PC-9 (cell line): ENCODE measurements at regions not wholly inside any gene's neighbourhood (a gene's known extent, or its start where the extent isn't known, plus 50 kb on each side); places are given as distances from the start of the nearest gene placed in this dataset.

Experiments
- BruUV-seq: library from RNA; stranded (reverse); fragments of 400-500 nt; replicated peaks from 2 replicates; lab custom pipeline; 2021; lab: Mats Ljungman, UMichigan
- CTCF ChIA-PET: fragments of 300-600 bp; sonication (Branson Sonifier 250); formaldehyde crosslinking; loops from one replicate; lab custom pipeline; 2022; ENCODE audit warnings: antibody characterized with exemption; lab: Charles Lee
- POLR2A ChIA-PET: fragments of 300-600 bp; sonication (Branson Sonifier 250); formaldehyde crosslinking; loops from one replicate; lab custom pipeline; 2022; ENCODE audit warnings: antibody characterized with exemption; ENCODE audit not compliant: unreplicated experiment; lab: Charles Lee
- DNase-seq, 2 experiments: peaks; one replicate each; pipeline versions ENCODE4 v3.0.0 to v3.0.0-alpha.2; 2015 to 2022; ENCODE audit warnings: mixed read lengths in 1 of 2
- H2AFZ ChIP-seq: fragments of 200-600 bp; sonication (generic); 2 replicates; pipeline ENCODE4 v1.8.1; 2017; ENCODE audit warnings: antibody characterized with exemption
- H3F3A ChIP-seq: fragments of 200-600 bp; sonication (generic); 2 replicates; pipeline ENCODE4 v1.8.1; 2017; ENCODE audit warnings: antibody characterized with exemption, mild to moderate bottlenecking, low read depth; ENCODE audit not compliant: insufficient read depth
- H3K27ac ChIP-seq: fragments of 200-600 bp; sonication (generic); 2 replicates; pipeline ENCODE4 v1.6.1; 2016; ENCODE audit warnings: mixed run types
- H3K27me3 ChIP-seq: fragments of 200-600 bp; sonication (generic); 2 replicates; pipeline ENCODE4 v1.6.1; 2016; ENCODE audit warnings: low read depth, mixed run types; ENCODE audit not compliant: insufficient read depth
- H3K36me3 ChIP-seq: fragments of 200-600 bp; sonication (generic); 2 replicates; pipeline ENCODE4 v1.6.1; 2016; ENCODE audit warnings: low read depth, mixed run types
- H3K4me1 ChIP-seq: fragments of 200-600 bp; sonication (generic); replicated peaks from 2 replicates; pipeline ENCODE4 v1.6.1; 2016; ENCODE audit warnings: mixed run types; ENCODE audit not compliant: insufficient read depth
- H3K4me2 ChIP-seq: fragments of 200-600 bp; sonication (generic); 2 replicates; pipeline ENCODE4 v1.6.1; 2017; ENCODE audit warnings: mixed run types
- H3K4me3 ChIP-seq: fragments of 200-600 bp; sonication (generic); 2 replicates; pipeline ENCODE4 v1.6.1; 2016; ENCODE audit warnings: mixed run types
- H3K79me2 ChIP-seq: fragments of 200-600 bp; sonication (generic); 2 replicates; pipeline ENCODE4 v1.6.1; 2017; ENCODE audit warnings: low read depth, mixed run types
- H3K9me2 ChIP-seq: fragments of 200-600 bp; sonication (generic); 2 replicates; pipeline ENCODE4 v1.8.1; 2017; ENCODE audit warnings: mild to moderate bottlenecking; ENCODE audit not compliant: insufficient read depth
- H3K9me3 ChIP-seq: fragments of 200-600 bp; sonication (generic); 2 replicates; pipeline ENCODE4 v1.8.1; 2016; ENCODE audit warnings: low read depth; ENCODE audit not compliant: insufficient read depth
- H4K20me1 ChIP-seq: fragments of 200-600 bp; sonication (generic); 2 replicates; pipeline ENCODE4 v1.8.1; 2017; ENCODE audit not compliant: insufficient read depth
- EZH2 ChIP-seq: fragments of 200-600 bp; sonication (generic); IDR thresholded peaks from 2 replicates; pipeline ENCODE4 v1.8.0; 2017; ENCODE audit warnings: antibody characterized with exemption, low read depth
- intact Hi-C: fragments of 100-400 bp; cut with micrococcal nuclease; formaldehyde crosslinking; loops from one replicate; pipeline ENCODE4 v1.10.0; 2022; ENCODE audit not compliant: unreplicated experiment
- TF ChIP-seq, protein P1 (sequence below): fragments of 200-600 bp; sonication (generic); conservative IDR thresholded peaks from 2 replicates; pipeline ENCODE4 v1.6.1; 2017; ENCODE audit warnings: mixed run types, antibody characterized with exemption, mild to moderate bottlenecking, moderate library complexity

GRCh38 chr20:60339738-60340137, 381.5 kb downstream of the CDH26 start:
- Histone ChIP-seq H3K9me3 (no peaks in the 10 kb centered on the region), H3K9me2 (no peaks in the 10 kb centered on the region), H3K4me3 (no peak overlapping the region), H3K27ac (no peak overlapping the region), H3K4me2 (no peak overlapping the region), H3F3A (no peaks in the 10 kb centered on the region), H3K36me3 (no peaks in the 10 kb centered on the region), H3K79me2 (no peaks in the 10 kb centered on the region), H3K4me1 (no peaks in the 10 kb centered on the region), H3K27me3 (peaks cover 72% of the 10 kb centered on the region), H4K20me1 (no peaks in the 10 kb centered on the region), H2AFZ (no peak overlapping the region)
- no peak for TF ChIP-seq EZH2
- TF ChIP-seq, protein P1, sequence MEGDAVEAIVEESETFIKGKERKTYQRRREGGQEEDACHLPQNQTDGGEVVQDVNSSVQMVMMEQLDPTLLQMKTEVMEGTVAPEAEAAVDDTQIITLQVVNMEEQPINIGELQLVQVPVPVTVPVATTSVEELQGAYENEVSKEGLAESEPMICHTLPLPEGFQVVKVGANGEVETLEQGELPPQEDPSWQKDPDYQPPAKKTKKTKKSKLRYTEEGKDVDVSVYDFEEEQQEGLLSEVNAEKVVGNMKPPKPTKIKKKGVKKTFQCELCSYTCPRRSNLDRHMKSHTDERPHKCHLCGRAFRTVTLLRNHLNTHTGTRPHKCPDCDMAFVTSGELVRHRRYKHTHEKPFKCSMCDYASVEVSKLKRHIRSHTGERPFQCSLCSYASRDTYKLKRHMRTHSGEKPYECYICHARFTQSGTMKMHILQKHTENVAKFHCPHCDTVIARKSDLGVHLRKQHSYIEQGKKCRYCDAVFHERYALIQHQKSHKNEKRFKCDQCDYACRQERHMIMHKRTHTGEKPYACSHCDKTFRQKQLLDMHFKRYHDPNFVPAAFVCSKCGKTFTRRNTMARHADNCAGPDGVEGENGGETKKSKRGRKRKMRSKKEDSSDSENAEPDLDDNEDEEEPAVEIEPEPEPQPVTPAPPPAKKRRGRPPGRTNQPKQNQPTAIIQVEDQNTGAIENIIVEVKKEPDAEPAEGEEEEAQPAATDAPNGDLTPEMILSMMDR: no peak
- no peak for DNase-seq
- ChIA-PET POLR2A (no interaction called here), CTCF (no interaction called here)
- BruUV-seq: no TSS peak
- intact Hi-C loops: no loop called here

DNA sequence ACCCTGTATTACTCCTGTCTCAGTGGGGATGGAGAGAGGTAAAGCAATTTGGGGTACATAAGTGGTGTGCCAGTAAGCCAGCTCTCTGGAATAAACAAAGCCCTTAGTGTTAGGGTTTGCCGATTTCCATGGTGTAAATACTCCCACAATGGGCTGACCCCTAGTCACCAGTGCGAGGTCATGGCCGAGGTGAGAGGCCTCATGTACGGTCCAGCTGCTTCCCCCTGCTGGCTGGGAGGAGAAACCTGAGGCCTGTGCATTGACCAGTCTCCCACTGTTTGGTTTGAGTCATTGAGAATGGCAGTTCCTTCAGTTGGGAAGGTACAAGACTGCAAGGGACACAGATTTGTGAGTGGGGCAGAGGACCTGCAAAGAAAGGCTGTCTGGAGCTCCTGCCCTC, 382.0 kb downstream of the CDH26 start:
- intact Hi-C loops: no loop called here
- Histone ChIP-seq H4K20me1 (no peaks in the 10 kb centered on the region), H3K79me2 (no peaks in the 10 kb centered on the region), H2AFZ (no peak overlapping the region), H3K9me3 (no peaks in the 10 kb centered on the region), H3K9me2 (no peaks in the 10 kb centered on the region), H3K4me1 (no peaks in the 10 kb centered on the region), H3K36me3 (no peaks in the 10 kb centered on the region), H3K4me3 (no peak overlapping the region), H3K4me2 (no peak overlapping the region), H3F3A (no peaks in the 10 kb centered on the region), H3K27ac (no peak overlapping the region), H3K27me3 (peaks cover 67% of the 10 kb centered on the region)
- no TSS peak for BruUV-seq
- TF ChIP-seq, protein P1: no peak
- DNase-seq: no peak
- ChIA-PET POLR2A (no interaction called here), CTCF (no interaction called here)

- Histone ChIP-seq H3F3A (no peaks in the 10 kb centered on the region), H3K9me2 (no peaks in the 10 kb centered on the region), H3K9me3 (no peaks in the 10 kb centered on the region), H3K27ac (no peak overlapping the region), H3K4me2 (no peak overlapping the region), H4K20me1 (no peaks in the 10 kb centered on the region), H3K79me2 (no peaks in the 10 kb centered on the region), H3K27me3 (peaks cover 61% of the 10 kb centered on the region), H3K4me3 (no peak overlapping the region), H3K36me3 (no peaks in the 10 kb centered on the region), H3K4me1 (no peaks in the 10 kb centered on the region), H2AFZ (no peak overlapping the region)
- POLR2A ChIA-PET: no interaction called here
- intact Hi-C loops: no loop called here
- no TSS peak for BruUV-seq
- CTCF ChIA-PET: no interaction called here
- TF ChIP-seq, protein P1: no peak
- no peak for TF ChIP-seq EZH2
- no peak for DNase-seq
Observed at GRCh38 chr20:60341062-60341461, 382.8 kb downstream of the CDH26 start.
